Lung (tissue), 11 donors: ENCODE measurements at regions not wholly inside any gene's neighbourhood (a gene's known extent, or its start where the extent isn't known, plus 50 kb on each side); places are given as distances from the start of the nearest gene placed in this dataset.

Experiments used
- ATAC-seq: fragments of 200-7000 bp; cut with Tn5 transposase; one replicate; pipeline ENCODE4 v1.9.1; 2020; ENCODE audit warnings: moderate number of reproducible peaks; ENCODE audit not compliant: insufficient read depth, low FRiP score
- DNase-seq, 3 donors: peaks; one replicate each; pipeline ENCODE4 v3.0.0-alpha.2; 2013 to 2017
- H3K27ac ChIP-seq, 2 donors: one replicate each; pipeline ENCODE4 v1.5.1; 2013; ENCODE audit warnings: mild to moderate bottlenecking in 2 of 2, moderate library complexity in 2 of 2, control low read depth in 1 of 2, inconsistent platforms in 1 of 2, low read depth in 1 of 2, low read length in 1 of 2
- H3K27me3 ChIP-seq, 3 donors: one replicate each; pipeline ENCODE4 v1.5.1; 2013; ENCODE audit warnings: low read length in 2 of 3; ENCODE audit not compliant: control insufficient read depth in 3 of 3, insufficient read depth in 3 of 3
- H3K36me3 ChIP-seq, 4 donors: one replicate each; pipeline ENCODE4 v1.5.1; 2013; ENCODE audit warnings: low read length in 4 of 4, mild to moderate bottlenecking in 1 of 4, moderate library complexity in 1 of 4; ENCODE audit not compliant: control insufficient read depth in 4 of 4, insufficient read depth in 4 of 4
- H3K4me1 ChIP-seq, 5 donors: one replicate each; pipeline ENCODE4 v1.5.1; 2013; ENCODE audit warnings: low read length in 5 of 5, mild to moderate bottlenecking in 2 of 5, moderate library complexity in 1 of 5; ENCODE audit not compliant: control insufficient read depth in 5 of 5, insufficient read depth in 5 of 5
- H3K4me3 ChIP-seq: one replicate; pipeline ENCODE4 v1.5.1; 2013; ENCODE audit warnings: mild to moderate bottlenecking, control low read depth, moderate library complexity
- H3K9ac ChIP-seq, 2 donors: one replicate each; pipeline ENCODE4 v1.5.1; 2013; ENCODE audit warnings: low read length in 2 of 2, control low read depth in 1 of 2; ENCODE audit not compliant: insufficient read depth in 1 of 2
- H3K9me3 ChIP-seq, 4 donors: one replicate each; pipeline ENCODE4 v1.5.1; 2013; ENCODE audit warnings: low read length in 3 of 4, mild to moderate bottlenecking in 1 of 4, moderate library complexity in 1 of 4; ENCODE audit not compliant: control insufficient read depth in 4 of 4, insufficient read depth in 3 of 4
- WGBS, 2 donors: extraction: QIAGEN DNeasy Blood & Tissue Kit; methylation state at CpG; one replicate each; pipeline ENCODE4 v1.1.7; 2013; 5-methylcytosine and 5-hydroxymethylcytosine counted together
- TF ChIP-seq, protein P1 (sequence below): IDR thresholded peaks from 2 replicates; pipeline ENCODE4 v1.5.1; 2012; ENCODE audit warnings: mild to moderate bottlenecking; ENCODE audit errors: control extremely low read depth, extremely low read depth
- donor health status: control.
- donor health status: control.
- donor health status: Bipolar disorder and iron deficiency.
- donor health status: healthy.
- donor health status: DM: yes; HTN: yes; CAD: no.

DNA sequence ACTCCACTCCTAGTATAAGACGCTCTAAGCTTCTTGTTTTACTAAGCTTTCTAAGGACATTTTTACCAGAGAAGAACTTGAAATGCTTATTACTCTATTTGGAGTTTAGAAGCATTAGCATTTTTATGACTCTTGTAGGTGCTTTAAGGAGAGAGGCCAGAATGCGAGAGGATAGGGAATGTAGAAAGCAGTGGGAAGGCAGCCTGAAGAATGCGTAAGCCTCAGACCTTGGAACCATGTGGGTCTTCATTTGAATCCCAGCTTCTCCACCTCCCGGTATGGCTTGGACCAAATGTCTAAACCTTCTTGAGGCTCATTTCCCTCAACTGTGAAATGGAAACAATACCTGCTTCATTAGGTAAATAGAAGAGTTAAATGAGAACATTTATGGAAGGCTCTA lies 60.0 kb upstream of the AMOTL1 start:
- TF ChIP-seq, protein P1, sequence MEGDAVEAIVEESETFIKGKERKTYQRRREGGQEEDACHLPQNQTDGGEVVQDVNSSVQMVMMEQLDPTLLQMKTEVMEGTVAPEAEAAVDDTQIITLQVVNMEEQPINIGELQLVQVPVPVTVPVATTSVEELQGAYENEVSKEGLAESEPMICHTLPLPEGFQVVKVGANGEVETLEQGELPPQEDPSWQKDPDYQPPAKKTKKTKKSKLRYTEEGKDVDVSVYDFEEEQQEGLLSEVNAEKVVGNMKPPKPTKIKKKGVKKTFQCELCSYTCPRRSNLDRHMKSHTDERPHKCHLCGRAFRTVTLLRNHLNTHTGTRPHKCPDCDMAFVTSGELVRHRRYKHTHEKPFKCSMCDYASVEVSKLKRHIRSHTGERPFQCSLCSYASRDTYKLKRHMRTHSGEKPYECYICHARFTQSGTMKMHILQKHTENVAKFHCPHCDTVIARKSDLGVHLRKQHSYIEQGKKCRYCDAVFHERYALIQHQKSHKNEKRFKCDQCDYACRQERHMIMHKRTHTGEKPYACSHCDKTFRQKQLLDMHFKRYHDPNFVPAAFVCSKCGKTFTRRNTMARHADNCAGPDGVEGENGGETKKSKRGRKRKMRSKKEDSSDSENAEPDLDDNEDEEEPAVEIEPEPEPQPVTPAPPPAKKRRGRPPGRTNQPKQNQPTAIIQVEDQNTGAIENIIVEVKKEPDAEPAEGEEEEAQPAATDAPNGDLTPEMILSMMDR, result no peak
- ATAC-seq, result no peak
- H3K9ac ChIP-seq, result no peak overlapping the region

DNA sequence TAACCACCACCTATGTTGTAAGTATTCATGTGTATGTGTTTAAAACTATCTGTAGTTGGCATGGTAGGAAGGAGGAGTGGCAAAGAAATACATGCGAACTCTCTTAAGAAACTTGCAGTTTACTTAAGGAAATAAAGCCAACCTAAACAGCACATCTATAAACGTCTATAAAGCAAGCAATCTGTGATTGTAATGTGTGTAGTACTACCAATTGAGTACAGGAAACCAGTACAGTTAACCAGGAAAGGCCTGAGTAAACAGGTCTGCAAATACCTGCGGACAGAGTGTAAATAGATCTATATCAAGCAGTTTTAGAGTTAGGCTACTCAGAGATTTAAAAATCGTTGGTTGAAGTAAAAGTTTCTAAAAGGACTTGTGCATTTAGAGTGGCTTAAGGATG lies 59.5 kb upstream of the AMOTL1 start:
- no peak for ATAC-seq
- 37 to 58% methylated on average over 4 of the region's 4 CpGs for WGBS, 2 donors
- no peak overlapping the region for H3K9ac ChIP-seq

More for the DNA sequence above, 60.0 kb upstream of the AMOTL1 start:
- Histone ChIP-seq H3K27me3 (no peaks in the 10 kb centered on the region), H3K9me3 (peaks cover 0 to 5% (median 0%) of the 10 kb centered on the region in 4 donors), H3K36me3 (no peaks in the 10 kb centered on the region), H3K4me1 (peaks cover 0 to 10% (median 0%) of the 10 kb centered on the region in 5 donors), H3K4me3 (no peak overlapping the region), H3K27ac (no peak overlapping the region)
- WGBS, 2 donors, result 95 to 98% methylated on average over 4 of the region's 4 CpGs
- DNase-seq, result no peak

DNA sequence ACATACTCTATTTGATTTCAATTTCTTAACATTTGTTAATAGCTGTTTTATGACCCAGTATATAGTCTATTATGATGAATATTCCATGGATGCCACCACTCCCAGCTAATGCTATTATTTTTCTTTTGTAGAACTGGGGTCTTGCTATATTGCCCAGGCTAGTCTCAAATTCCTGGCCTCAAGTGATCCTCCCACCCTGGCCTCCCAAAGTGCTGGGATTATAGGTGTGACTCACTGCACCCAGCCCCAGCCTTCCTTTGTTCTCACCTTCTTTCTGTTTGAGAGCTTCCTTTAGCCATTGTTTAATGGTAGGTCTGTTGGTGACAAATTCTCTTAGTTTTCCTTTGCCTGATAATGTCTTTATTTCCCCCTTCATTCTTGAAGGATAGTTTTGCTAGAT lies 52.9 kb upstream of the AMOTL1 start:
- DNase-seq (no peak), ATAC-seq (no peak)
- no peaks in the 10 kb centered on the region for H3K9me3 ChIP-seq
- no peak overlapping the region for H3K4me3 ChIP-seq
- no peaks in the 10 kb centered on the region for H3K27me3 ChIP-seq
- H3K27ac ChIP-seq, result no peak overlapping the region
- no peaks in the 10 kb centered on the region for H3K4me1 ChIP-seq
- H3K36me3 ChIP-seq, result no peaks in the 10 kb centered on the region
- TF ChIP-seq, protein P1, result no peak
- H3K9ac ChIP-seq, result no peak overlapping the region

More for the DNA sequence above, 59.5 kb upstream of the AMOTL1 start:
- TF ChIP-seq, protein P1, result no peak
- peaks cover 0 to 5% (median 0%) of the 10 kb centered on the region in 4 donors for H3K9me3 ChIP-seq
- H3K27ac ChIP-seq, result no peak overlapping the region
- peaks cover 0 to 10% (median 0%) of the 10 kb centered on the region in 5 donors for H3K4me1 ChIP-seq
- DNase-seq, result no peak
- H3K4me3 ChIP-seq, result no peak overlapping the region
- no peaks in the 10 kb centered on the region for H3K27me3 ChIP-seq
- no peaks in the 10 kb centered on the region for H3K36me3 ChIP-seq

DNA sequence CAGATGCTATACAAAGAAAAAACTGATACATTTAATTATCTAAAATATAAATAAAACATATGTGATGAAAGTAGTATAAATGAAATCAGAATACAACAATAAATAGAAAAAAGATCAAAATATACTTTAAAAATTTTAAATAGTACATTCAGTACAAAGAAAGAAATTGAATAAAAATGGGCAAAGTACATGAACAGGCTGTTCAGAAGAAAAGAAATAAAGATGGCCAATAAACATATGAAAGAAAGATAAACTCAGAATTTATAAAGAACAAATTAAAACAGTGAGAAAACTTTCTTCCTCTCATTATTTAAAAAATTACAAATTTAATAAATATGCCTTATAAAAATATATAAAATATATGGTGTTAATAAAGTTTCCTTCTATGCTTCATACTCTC lies 50.5 kb upstream of the AMOTL1 start:
- H3K27me3 ChIP-seq, result no peaks in the 10 kb centered on the region
- no peak for ATAC-seq
- no peak for DNase-seq
- H3K9ac ChIP-seq, result no peak overlapping the region
- TF ChIP-seq, protein P1, result no peak
- no peaks in the 10 kb centered on the region for H3K4me1 ChIP-seq
- no peak overlapping the region for H3K27ac ChIP-seq
- H3K36me3 ChIP-seq, result no peaks in the 10 kb centered on the region
- no peaks in the 10 kb centered on the region for H3K9me3 ChIP-seq
- H3K4me3 ChIP-seq, result no peak overlapping the region
